GM12872 (cell line): ENCODE measurements at regions not wholly inside any gene's neighbourhood (a gene's known extent, or its start where the extent isn't known, plus 50 kb on each side); places are given as distances from the start of the nearest gene placed in this dataset.

Experiments used
- CTCF ChIP-seq: IDR thresholded peaks from 3 replicates; pipeline ENCODE4 v1.5.1; 2011; ENCODE audit warnings: low read depth, mild to moderate bottlenecking, low read length, moderate library complexity; ENCODE audit not compliant: insufficient read depth

- TF ChIP-seq CTCF, result no peak
Measured at GRCh38 chr4:123929565-123929964, 533.0 kb downstream of the SPRY1 start.

GRCh38 chr4:123930996-123931395, 534.4 kb downstream of the SPRY1 start:
- TF ChIP-seq CTCF, result no peak

GRCh38 chr4:123934096-123934495, 537.5 kb downstream of the SPRY1 start:
- no peak for TF ChIP-seq CTCF

GRCh38 chr4:123936621-123937043, 540.0 kb downstream of the SPRY1 start:
- no peak for TF ChIP-seq CTCF

GRCh38 chr4:123937581-123937980, 541.0 kb downstream of the SPRY1 start:
- no peak for TF ChIP-seq CTCF

GRCh38 chr4:123939621-123940020, 543.0 kb downstream of the SPRY1 start:
- no peak for TF ChIP-seq CTCF

GRCh38 chr4:123940604-123941003, 544.0 kb downstream of the SPRY1 start:
- TF ChIP-seq CTCF, result no peak

- no peak for TF ChIP-seq CTCF
Measured at GRCh38 chr4:123941306-123941705, 544.7 kb downstream of the SPRY1 start.
